ENCODE measurements at regions not wholly inside any gene's neighbourhood (a gene's known extent, or its start where the extent isn't known, plus 50 kb on each side); places are given as distances from the start of the nearest gene placed in this dataset.

DNA sequence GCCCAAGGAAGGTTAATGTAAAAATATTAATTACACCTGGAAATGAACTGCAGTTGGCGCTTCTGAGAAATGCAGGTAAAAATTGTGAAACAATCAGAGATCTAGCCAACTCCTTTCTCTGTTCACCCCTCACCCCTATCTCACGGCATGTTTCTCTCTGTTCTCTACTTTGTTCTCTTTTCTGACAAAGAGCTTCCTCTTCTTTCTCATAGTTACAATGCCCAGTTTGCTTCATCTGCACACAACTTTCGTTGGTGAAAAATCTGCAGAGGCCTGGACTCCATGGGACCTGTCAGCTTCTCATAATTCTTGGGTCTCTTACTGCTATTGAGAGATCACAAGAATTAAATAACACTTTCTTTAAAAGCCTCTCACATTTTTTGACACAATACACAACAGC, 212.9 kb upstream of the LRRN1 start:
- TF ChIP-seq, protein P1, sequence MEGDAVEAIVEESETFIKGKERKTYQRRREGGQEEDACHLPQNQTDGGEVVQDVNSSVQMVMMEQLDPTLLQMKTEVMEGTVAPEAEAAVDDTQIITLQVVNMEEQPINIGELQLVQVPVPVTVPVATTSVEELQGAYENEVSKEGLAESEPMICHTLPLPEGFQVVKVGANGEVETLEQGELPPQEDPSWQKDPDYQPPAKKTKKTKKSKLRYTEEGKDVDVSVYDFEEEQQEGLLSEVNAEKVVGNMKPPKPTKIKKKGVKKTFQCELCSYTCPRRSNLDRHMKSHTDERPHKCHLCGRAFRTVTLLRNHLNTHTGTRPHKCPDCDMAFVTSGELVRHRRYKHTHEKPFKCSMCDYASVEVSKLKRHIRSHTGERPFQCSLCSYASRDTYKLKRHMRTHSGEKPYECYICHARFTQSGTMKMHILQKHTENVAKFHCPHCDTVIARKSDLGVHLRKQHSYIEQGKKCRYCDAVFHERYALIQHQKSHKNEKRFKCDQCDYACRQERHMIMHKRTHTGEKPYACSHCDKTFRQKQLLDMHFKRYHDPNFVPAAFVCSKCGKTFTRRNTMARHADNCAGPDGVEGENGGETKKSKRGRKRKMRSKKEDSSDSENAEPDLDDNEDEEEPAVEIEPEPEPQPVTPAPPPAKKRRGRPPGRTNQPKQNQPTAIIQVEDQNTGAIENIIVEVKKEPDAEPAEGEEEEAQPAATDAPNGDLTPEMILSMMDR (IDR thresholded peaks at IDR 0.05): no peak
- TF ChIP-seq EZH2 (IDR thresholded peaks at IDR 0.05; ENCODE audit: borderline replicate concordance, insufficient read depth, low read depth, low read length, poor library complexity, severe bottlenecking): no peak

All from B cell (primary cell).